Liver (tissue), 8 donors: ENCODE measurements at regions not wholly inside any gene's neighbourhood (a gene's known extent, or its start where the extent isn't known, plus 50 kb on each side); places are given as distances from the start of the nearest gene placed in this dataset.

Experiments
- DNase-seq: peaks from one replicate; pipeline ENCODE4 v3.0.0-alpha.2; 2017; ENCODE audit warnings: low spot score
- H3K27ac ChIP-seq, 2 donors: one replicate each; pipeline ENCODE4 v1.7.0; 2013; ENCODE audit warnings: inconsistent platforms in 2 of 2, low read length in 2 of 2, control low read depth in 1 of 2, low read depth in 1 of 2, mild to moderate bottlenecking in 1 of 2
- H3K27me3 ChIP-seq, 4 donors: one replicate each; pipeline versions ENCODE4 v1.6.1 to v1.7.0; 2013; ENCODE audit warnings: low read length in 3 of 4, inconsistent platforms in 1 of 4, mild to moderate bottlenecking in 1 of 4, moderate library complexity in 1 of 4; ENCODE audit not compliant: control insufficient read depth in 4 of 4, insufficient read depth in 4 of 4
- H3K36me3 ChIP-seq, 4 donors: one replicate each; pipeline versions ENCODE4 v1.6.1 to v1.7.0; 2013; ENCODE audit warnings: low read length in 3 of 4, mild to moderate bottlenecking in 3 of 4, low read depth in 1 of 4, moderate library complexity in 1 of 4; ENCODE audit not compliant: control insufficient read depth in 4 of 4, insufficient read depth in 3 of 4
- H3K4me1 ChIP-seq, 4 donors: one replicate each; pipeline versions ENCODE4 v1.6.1 to v1.7.0; 2013; ENCODE audit warnings: low read length in 3 of 4, mild to moderate bottlenecking in 3 of 4, moderate library complexity in 1 of 4; ENCODE audit not compliant: control insufficient read depth in 4 of 4, insufficient read depth in 4 of 4
- H3K4me3 ChIP-seq, 3 donors: one replicate each; pipeline versions ENCODE4 v1.6.1 to v1.7.0; 2013; ENCODE audit warnings: low read length in 3 of 3, control low read depth in 1 of 3, low read depth in 1 of 3, mild to moderate bottlenecking in 1 of 3
- H3K9ac ChIP-seq, 2 donors: one replicate each; pipeline ENCODE4 v1.7.0; 2013; ENCODE audit warnings: low read length in 2 of 2, mild to moderate bottlenecking in 2 of 2, moderate library complexity in 2 of 2, control low read depth in 1 of 2, low read depth in 1 of 2
- H3K9me3 ChIP-seq, 4 donors: one replicate each; pipeline versions ENCODE4 v1.6.1 to v1.7.0; 2013; ENCODE audit warnings: low read length in 3 of 4; ENCODE audit not compliant: control insufficient read depth in 4 of 4
- ATF3 ChIP-seq: IDR thresholded peaks from 2 replicates; pipeline ENCODE4 v1.6.1; 2016; ENCODE audit warnings: antibody characterized with exemption
- CTCF ChIP-seq: fragments of 150-350 bp; IDR thresholded peaks from 2 replicates; pipeline ENCODE4 v1.5.1; 2017; ENCODE audit warnings: improper control_type of control experiment, low read depth, low read length; ENCODE audit not compliant: missing input control
- FOXA1 ChIP-seq: IDR thresholded peaks from 2 replicates; pipeline ENCODE4 v1.6.1; 2016; ENCODE audit warnings: antibody characterized with exemption
- FOXA2 ChIP-seq: IDR thresholded peaks from 2 replicates; pipeline ENCODE4 v1.6.1; 2016; ENCODE audit warnings: antibody characterized with exemption
- HNF4A ChIP-seq, 2 donors: conservative IDR thresholded peaks; 2 replicates each; pipeline ENCODE4 v1.6.1; 2016; ENCODE audit warnings: antibody characterized with exemption in 2 of 2, mild to moderate bottlenecking in 2 of 2
- HNF4G ChIP-seq: IDR thresholded peaks from 2 replicates; pipeline ENCODE4 v1.6.1; 2016; ENCODE audit warnings: antibody characterized with exemption
- JUND ChIP-seq, 2 donors: IDR thresholded peaks; 2 replicates each; pipeline ENCODE4 v1.6.1; 2016; ENCODE audit warnings: antibody characterized with exemption in 2 of 2
- RAD21 ChIP-seq, 2 donors: IDR thresholded peaks; 2 replicates each; pipeline ENCODE4 v1.6.1; 2016; ENCODE audit warnings: antibody characterized with exemption in 2 of 2, mild to moderate bottlenecking in 2 of 2
- RXRA ChIP-seq, 2 donors: IDR thresholded peaks; 2 replicates each; pipeline ENCODE4 v1.6.1; 2017 to 2018; ENCODE audit warnings: antibody characterized with exemption in 2 of 2, mild to moderate bottlenecking in 1 of 2
- WGBS: extraction: QIAGEN DNeasy Blood & Tissue Kit; methylation state at CpG from one replicate; pipeline ENCODE4 v1.1.7; 2013; 5-methylcytosine and 5-hydroxymethylcytosine counted together
- TF ChIP-seq, protein P1 (sequence below): IDR thresholded peaks from 2 replicates; pipeline ENCODE4 v1.6.1; 2016; ENCODE audit warnings: antibody characterized with exemption
- TF ChIP-seq, protein P2 (sequence below): IDR thresholded peaks from 2 replicates; pipeline ENCODE4 v1.6.1; 2016; ENCODE audit warnings: antibody characterized with exemption
- donor health status: healthy.
- donor health status: healthy.
- donor health status: healthy.
- donor health status: healthy.
- donor health status: healthy.

DNA sequence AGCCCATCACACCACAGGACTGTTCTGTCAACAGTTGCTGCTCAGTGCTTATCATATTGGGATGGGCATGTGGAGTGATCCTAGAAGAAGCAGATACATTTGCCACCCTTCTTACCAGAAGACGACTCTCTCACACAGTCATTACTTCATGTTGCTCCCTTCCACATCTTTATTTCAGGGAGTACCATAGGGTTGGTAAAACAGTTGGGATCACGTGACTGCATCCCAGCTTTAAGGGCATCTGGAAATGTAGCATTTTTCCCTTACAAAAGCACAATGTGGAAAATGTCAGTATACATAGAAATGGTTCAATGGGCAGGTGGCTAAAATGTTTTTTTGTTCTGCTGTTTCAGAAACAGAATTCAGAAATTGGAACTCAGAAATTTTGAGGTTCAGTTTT lies 791.0 kb downstream of the OTOL1 start:
- Histone ChIP-seq H3K4me3 (no peak overlapping the region), H3K27me3 (no peaks in the 10 kb centered on the region), H3K27ac (no peak overlapping the region), H3K9me3 (no peaks in the 10 kb centered on the region), H3K36me3 (no peaks in the 10 kb centered on the region), H3K4me1 (no peaks in the 10 kb centered on the region), H3K9ac (no peak overlapping the region)
- 63% methylated on average over 2 of the region's 2 CpGs for WGBS
- no peak for DNase-seq
- TF ChIP-seq JUND (IDR thresholded peaks at IDR 0.05) (no peak), RAD21 (IDR thresholded peaks at IDR 0.05) (no peak), FOXA2 (no peak), CTCF (no peak)
- TF ChIP-seq, protein P1, sequence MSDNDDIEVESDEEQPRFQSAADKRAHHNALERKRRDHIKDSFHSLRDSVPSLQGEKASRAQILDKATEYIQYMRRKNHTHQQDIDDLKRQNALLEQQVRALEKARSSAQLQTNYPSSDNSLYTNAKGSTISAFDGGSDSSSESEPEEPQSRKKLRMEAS = no peak

- no peaks in the 10 kb centered on the region for H3K4me1 ChIP-seq
- no peaks in the 10 kb centered on the region for H3K27me3 ChIP-seq
- no peak overlapping the region for H3K27ac ChIP-seq
- H3K9me3 ChIP-seq = no peaks in the 10 kb centered on the region
- H3K36me3 ChIP-seq = no peaks in the 10 kb centered on the region
- no peak for DNase-seq
- H3K9ac ChIP-seq = no peak overlapping the region
- H3K4me3 ChIP-seq = no peak overlapping the region
- TF ChIP-seq RXRA (IDR thresholded peaks at IDR 0.05) (no peak), FOXA2 (no peak), CTCF (no peak), HNF4G (no peak)
- WGBS = 55% methylated on average over 1 of the region's 1 CpG
Measured at GRCh38 chr3:162292409-162292808, 795.8 kb downstream of the OTOL1 start.

DNA sequence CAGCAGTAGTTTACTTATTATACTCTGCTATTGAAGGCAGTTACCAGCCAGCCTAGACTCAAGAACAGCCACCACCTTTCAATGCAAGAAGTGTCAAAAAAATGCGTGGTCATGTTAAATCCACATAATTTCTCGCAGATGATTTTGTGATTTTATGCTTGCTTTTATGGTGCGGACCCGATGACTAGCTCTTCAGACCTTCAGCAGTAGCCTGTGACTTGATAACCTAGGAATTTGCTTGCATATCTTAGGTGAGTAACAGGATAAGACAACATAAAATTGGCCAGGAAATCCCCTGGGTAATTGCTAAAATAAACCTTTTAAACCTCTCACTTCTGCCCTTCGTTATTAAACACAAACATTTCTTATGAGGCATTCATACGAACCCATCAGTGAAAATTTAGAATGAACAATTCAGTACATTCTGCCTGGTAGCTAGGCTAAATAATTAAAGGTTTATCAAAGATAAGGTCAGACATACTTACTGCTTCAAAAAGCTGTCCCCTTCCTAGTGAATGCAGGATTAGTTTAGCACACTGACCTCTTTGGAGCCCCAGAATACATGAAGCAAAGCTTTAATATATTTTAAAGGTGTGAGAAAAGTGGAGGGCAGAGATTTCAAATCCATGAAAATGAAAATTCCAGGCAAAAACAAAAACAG lies 798.8 kb downstream of the OTOL1 start:
- 64% methylated on average over 6 of the region's 6 CpGs for WGBS
- H3K9ac ChIP-seq = no peak overlapping the region
- H3K4me3 ChIP-seq = no peak overlapping the region
- H3K36me3 ChIP-seq = no peaks in the 10 kb centered on the region
- TF ChIP-seq FOXA1 (no peak), ATF3 (no peak), HNF4A (conservative IDR thresholded peaks at IDR 0.05) (no peak), JUND (IDR thresholded peaks at IDR 0.05) (no peak), RAD21 (IDR thresholded peaks at IDR 0.05) (no peak), RXRA (IDR thresholded peaks at IDR 0.05) (no peak)
- TF ChIP-seq, protein P2, sequence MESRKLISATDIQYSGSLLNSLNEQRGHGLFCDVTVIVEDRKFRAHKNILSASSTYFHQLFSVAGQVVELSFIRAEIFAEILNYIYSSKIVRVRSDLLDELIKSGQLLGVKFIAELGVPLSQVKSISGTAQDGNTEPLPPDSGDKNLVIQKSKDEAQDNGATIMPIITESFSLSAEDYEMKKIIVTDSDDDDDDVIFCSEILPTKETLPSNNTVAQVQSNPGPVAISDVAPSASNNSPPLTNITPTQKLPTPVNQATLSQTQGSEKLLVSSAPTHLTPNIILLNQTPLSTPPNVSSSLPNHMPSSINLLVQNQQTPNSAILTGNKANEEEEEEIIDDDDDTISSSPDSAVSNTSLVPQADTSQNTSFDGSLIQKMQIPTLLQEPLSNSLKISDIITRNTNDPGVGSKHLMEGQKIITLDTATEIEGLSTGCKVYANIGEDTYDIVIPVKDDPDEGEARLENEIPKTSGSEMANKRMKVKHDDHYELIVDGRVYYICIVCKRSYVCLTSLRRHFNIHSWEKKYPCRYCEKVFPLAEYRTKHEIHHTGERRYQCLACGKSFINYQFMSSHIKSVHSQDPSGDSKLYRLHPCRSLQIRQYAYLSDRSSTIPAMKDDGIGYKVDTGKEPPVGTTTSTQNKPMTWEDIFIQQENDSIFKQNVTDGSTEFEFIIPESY = no peak
- H3K4me1 ChIP-seq = no peaks in the 10 kb centered on the region
- no peak for DNase-seq
- no peak overlapping the region for H3K27ac ChIP-seq
- H3K27me3 ChIP-seq = no peaks in the 10 kb centered on the region
- no peaks in the 10 kb centered on the region for H3K9me3 ChIP-seq
